H1 (cell line): ENCODE measurements at regions not wholly inside any gene's neighbourhood (a gene's known extent, or its start where the extent isn't known, plus 50 kb on each side); places are given as distances from the start of the nearest gene placed in this dataset.

Source experiments
- ASH2L ChIP-seq: fragments of 200-600, 300-600 bp; sonication (generic); IDR thresholded peaks from one replicate; pipeline ENCODE4 v1.7.1; 2017; ENCODE audit warnings: low read length
- BCL11A ChIP-seq, 2 experiments: IDR thresholded peaks; one replicate each; pipeline ENCODE4 v1.6.1; 2011; ENCODE audit warnings: low read depth in 2 of 2, low read length in 2 of 2, mild to moderate bottlenecking in 2 of 2
- CBX8 ChIP-seq: fragments of 300-800, 300-1000 bp; sonication (generic); IDR thresholded peaks from 2 replicates; pipeline ENCODE4 v1.7.1; 2016; ENCODE audit warnings: low read depth, low read length, borderline replicate concordance
- CEBPB ChIP-seq: IDR thresholded peaks from 2 replicates; pipeline ENCODE4 v1.6.1; 2012; ENCODE audit warnings: low read depth, low read length
- CHD2 ChIP-seq: IDR thresholded peaks from 2 replicates; pipeline ENCODE4 v1.6.1; 2012; ENCODE audit warnings: low read length, improper control_type of control experiment
- CTBP2 ChIP-seq: IDR thresholded peaks from 2 replicates; pipeline ENCODE4 v1.7.0; 2011; ENCODE audit warnings: borderline replicate concordance, mild to moderate bottlenecking, moderate library complexity, mixed read lengths, low read length; ENCODE audit not compliant: insufficient read depth, insufficient read length
- EP300 ChIP-seq, 2 experiments: IDR thresholded peaks; 1 replicate in 1 of 2; 2 replicates in 1 of 2; pipeline ENCODE4 v1.6.1; 2011 to 2012; ENCODE audit warnings: low read depth in 2 of 2, low read length in 2 of 2, mild to moderate bottlenecking in 2 of 2, borderline replicate concordance in 1 of 2, inconsistent platforms in 1 of 2, moderate library complexity in 1 of 2
- EZH2 ChIP-seq: fragments of 200-600 bp; sonication (generic); IDR thresholded peaks from 2 replicates; pipeline ENCODE4 v1.7.1; 2012; ENCODE audit warnings: low read depth, mild to moderate bottlenecking, moderate library complexity, low read length, inconsistent platforms; ENCODE audit not compliant: severe bottlenecking
- GABPA ChIP-seq: IDR thresholded peaks from 2 replicates; pipeline ENCODE4 v1.6.1; 2011; ENCODE audit warnings: mild to moderate bottlenecking, low read length, moderate library complexity, borderline replicate concordance; ENCODE audit not compliant: insufficient read depth
- GTF2F1 ChIP-seq: IDR thresholded peaks from 2 replicates; pipeline ENCODE4 v1.6.1; 2012; ENCODE audit warnings: low read depth, low read length, improper control_type of control experiment, borderline replicate concordance
- JUN ChIP-seq: IDR thresholded peaks from 2 replicates; pipeline ENCODE4 v1.6.1; 2011; ENCODE audit warnings: low read depth, mild to moderate bottlenecking, improper control_type of control experiment, low read length
- JUND ChIP-seq: IDR thresholded peaks from 2 replicates; pipeline ENCODE4 v1.6.1; 2011; ENCODE audit warnings: mild to moderate bottlenecking, improper control_type of control experiment, low read length
- MAFK ChIP-seq: IDR thresholded peaks from 2 replicates; pipeline ENCODE4 v1.6.1; 2012; ENCODE audit warnings: low read depth, mild to moderate bottlenecking, improper control_type of control experiment, low read length
- PHF8 ChIP-seq: fragments of 200-600 bp; sonication (generic); conservative IDR thresholded peaks from 2 replicates; pipeline ENCODE4 v1.7.1; 2012; ENCODE audit warnings: low read depth, mild to moderate bottlenecking, inconsistent platforms, low read length, moderate library complexity
- POLR2A ChIP-seq, 2 experiments: IDR thresholded peaks; 1 replicate in 1 of 2; 2 replicates in 1 of 2; pipeline ENCODE4 v1.6.1; 2011; ENCODE audit warnings: low read depth in 2 of 2, low read length in 2 of 2, mild to moderate bottlenecking in 2 of 2; ENCODE audit errors: control extremely low read depth in 1 of 2
- RFX5 ChIP-seq: IDR thresholded peaks from 2 replicates; pipeline ENCODE4 v1.6.1; 2011; ENCODE audit warnings: low read depth, low read length, improper control_type of control experiment, borderline replicate concordance
- SAP30 ChIP-seq: fragments of 300-600 bp; sonication (generic); IDR thresholded peaks from 2 replicates; pipeline ENCODE4 v1.7.1; 2012; ENCODE audit warnings: low read length, moderate library complexity, mild to moderate bottlenecking, inconsistent platforms; ENCODE audit not compliant: insufficient read depth, insufficient replicate concordance
- TAF7 ChIP-seq: optimal IDR thresholded peaks from 2 replicates; pipeline ENCODE3; 2011; ENCODE audit warnings: low read depth, mild to moderate bottlenecking, inconsistent platforms, low read length, moderate library complexity, borderline replicate concordance
- TEAD4 ChIP-seq: IDR thresholded peaks from 2 replicates; pipeline ENCODE4 v1.6.1; 2012; ENCODE audit warnings: low read depth, low read length, inconsistent platforms, mixed read lengths
- YY1 ChIP-seq: IDR thresholded peaks from 2 replicates; pipeline ENCODE4 v1.6.1; 2011; ENCODE audit warnings: low read depth, mild to moderate bottlenecking, low read length
- ZNF274 ChIP-seq: IDR thresholded peaks from 2 replicates; pipeline ENCODE4 v1.7.0; 2012; ENCODE audit warnings: low read length, borderline replicate concordance; ENCODE audit errors: extremely low read depth

GRCh38 chr6:111985202-111985731, 68.6 kb upstream of the CCN6 start (continued):
- TF ChIP-seq CBX8 (no peak), PHF8 (no peak), SAP30 (no peak), RFX5 (no peak), CHD2 (0 out of 2 replicates have a peak, but pooled peaks have one; percentile 13), MAFK (no peak), EP300 (IDR thresholded peaks at IDR 0.05; ENCODE audit: borderline replicate concordance in 1 of 2, low read depth in 2 of 2, low read length in 2 of 2) (peak in 1 of 2 experiments; percentile 68; a peak in 1 of 3 replicates), BCL11A (IDR thresholded peaks at IDR 0.05; ENCODE audit: low read depth in 2 of 2, low read length in 2 of 2) (no peak), GTF2F1 (no peak), JUN (no peak), POLR2A (IDR thresholded peaks at IDR 0.05; ENCODE audit: control extremely low read depth in 1 of 2, low read depth in 2 of 2, low read length in 2 of 2) (peak in 1 of 2 experiments; percentile 51; a peak in 1 of 3 replicates), TEAD4 (peak; percentile 85), YY1 (0 out of 2 replicates have a peak, but pooled peaks have one; percentile 21), CTBP2 (no peak), ZNF274 (no peak), JUND (peak; percentile 64), ASH2L (peak; percentile 97), GABPA (no peak), EZH2 (no peak), TAF7 (no peak), CEBPB (no peak)
